OCI-LY3 (cell line): ENCODE measurements at regions not wholly inside any gene's neighbourhood (a gene's known extent, or its start where the extent isn't known, plus 50 kb on each side); places are given as distances from the start of the nearest gene placed in this dataset.

Source experiments
- EZH2phosphoT487 ChIP-seq: fragments of 200-600 bp; shearing (Covaris generic); IDR thresholded peaks from 2 replicates; pipeline ENCODE4 v1.6.1; 2018; ENCODE audit warnings: antibody characterized with exemption, mixed run types, low read depth
- TF ChIP-seq, protein P1 (sequence below): fragments of 200-600, 300-600 bp; sonication (generic); IDR thresholded peaks from 2 replicates; pipeline ENCODE4 v1.5.1; 2014; ENCODE audit warnings: antibody characterized with exemption, low read length, low read depth

DNA sequence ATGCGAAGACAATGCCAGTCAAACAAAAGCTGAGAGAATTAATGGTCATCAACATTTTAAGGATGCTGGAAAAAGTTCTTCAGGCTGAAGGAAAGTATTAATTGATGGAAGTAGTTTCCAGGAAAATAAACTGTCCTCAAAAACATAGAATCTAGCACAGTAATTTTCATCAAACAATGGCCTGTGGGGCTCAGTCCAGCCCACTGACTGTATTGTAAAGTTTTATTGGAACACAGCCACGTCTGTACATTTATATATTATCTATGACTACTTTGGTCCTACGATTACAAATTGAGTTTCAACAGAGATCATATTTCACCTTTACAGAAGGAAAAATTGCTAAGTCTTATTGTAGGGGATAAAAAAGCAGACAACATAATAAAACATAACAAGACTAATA, 484.5 kb downstream of the KCNJ2 start:
- TF ChIP-seq, protein P1, sequence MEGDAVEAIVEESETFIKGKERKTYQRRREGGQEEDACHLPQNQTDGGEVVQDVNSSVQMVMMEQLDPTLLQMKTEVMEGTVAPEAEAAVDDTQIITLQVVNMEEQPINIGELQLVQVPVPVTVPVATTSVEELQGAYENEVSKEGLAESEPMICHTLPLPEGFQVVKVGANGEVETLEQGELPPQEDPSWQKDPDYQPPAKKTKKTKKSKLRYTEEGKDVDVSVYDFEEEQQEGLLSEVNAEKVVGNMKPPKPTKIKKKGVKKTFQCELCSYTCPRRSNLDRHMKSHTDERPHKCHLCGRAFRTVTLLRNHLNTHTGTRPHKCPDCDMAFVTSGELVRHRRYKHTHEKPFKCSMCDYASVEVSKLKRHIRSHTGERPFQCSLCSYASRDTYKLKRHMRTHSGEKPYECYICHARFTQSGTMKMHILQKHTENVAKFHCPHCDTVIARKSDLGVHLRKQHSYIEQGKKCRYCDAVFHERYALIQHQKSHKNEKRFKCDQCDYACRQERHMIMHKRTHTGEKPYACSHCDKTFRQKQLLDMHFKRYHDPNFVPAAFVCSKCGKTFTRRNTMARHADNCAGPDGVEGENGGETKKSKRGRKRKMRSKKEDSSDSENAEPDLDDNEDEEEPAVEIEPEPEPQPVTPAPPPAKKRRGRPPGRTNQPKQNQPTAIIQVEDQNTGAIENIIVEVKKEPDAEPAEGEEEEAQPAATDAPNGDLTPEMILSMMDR = no peak
- no peak for TF ChIP-seq EZH2phosphoT487
